Mononuclear cell (primary cell): ENCODE measurements at regions not wholly inside any gene's neighbourhood (a gene's known extent, or its start where the extent isn't known, plus 50 kb on each side); places are given as distances from the start of the nearest gene placed in this dataset.

ENCODE experiments used
- H3K27me3 ChIP-seq: 2 replicates; pipeline ENCODE4 v1.6.0; 2011; ENCODE audit warnings: low read length, control low read depth; ENCODE audit not compliant: insufficient read depth
- H3K4me1 ChIP-seq: 2 replicates; pipeline ENCODE4 v1.5.1; 2011; ENCODE audit warnings: mild to moderate bottlenecking, low read length, control low read depth; ENCODE audit not compliant: insufficient read depth
- H3K4me3 ChIP-seq: 2 replicates; pipeline ENCODE4 v1.5.1; 2011; ENCODE audit warnings: mild to moderate bottlenecking, low read length, moderate library complexity
- H3K9me3 ChIP-seq: 2 replicates; pipeline ENCODE4 v1.5.1; 2011; ENCODE audit warnings: low read depth, mild to moderate bottlenecking, control low read depth, low read length

DNA sequence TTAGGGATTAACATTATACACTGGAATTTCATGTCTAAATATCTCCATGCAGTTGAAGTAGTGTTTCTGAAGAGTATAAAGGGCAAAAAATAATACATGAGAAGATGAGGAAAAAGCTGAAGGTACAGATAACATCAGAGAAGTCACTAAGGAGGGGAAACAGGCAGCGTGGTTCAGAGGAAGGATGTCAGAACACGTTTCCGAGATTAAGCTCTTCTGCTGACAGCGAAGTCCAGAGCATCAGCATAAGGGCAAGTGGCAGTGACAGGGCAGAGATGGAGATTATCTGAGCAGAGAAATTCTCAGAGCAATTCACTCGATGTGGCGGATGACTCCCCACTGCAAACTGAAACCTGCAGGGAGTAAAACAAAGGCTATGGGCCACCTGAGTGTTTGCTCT, 443.2 kb upstream of the FRG1 start:
- Histone ChIP-seq H3K9me3 (no peaks in the 10 kb centered on the region), H3K4me1 (no peaks in the 10 kb centered on the region), H3K27me3 (no peaks in the 10 kb centered on the region), H3K4me3 (no peak overlapping the region)

DNA sequence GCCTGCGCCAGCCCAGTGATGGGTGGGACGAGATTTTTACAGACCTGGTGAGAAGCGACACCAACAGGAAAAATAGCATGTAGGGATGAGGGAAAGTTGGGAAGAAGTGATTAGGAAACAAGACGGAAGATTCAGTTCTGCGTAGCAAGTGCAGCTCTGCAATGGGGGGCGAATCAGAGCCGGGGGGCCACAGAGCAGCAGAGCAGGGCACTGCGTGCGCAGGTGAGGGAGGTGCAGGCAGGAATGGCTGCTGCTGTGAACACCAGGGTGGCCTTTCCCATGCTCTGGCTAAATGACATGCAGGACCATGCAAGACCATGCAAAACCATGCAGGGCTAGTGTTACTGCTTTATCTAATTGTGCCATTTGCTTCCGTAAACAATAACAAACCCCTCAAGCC, 442.7 kb upstream of the FRG1 start:
- no peaks in the 10 kb centered on the region for H3K27me3 ChIP-seq
- H3K4me1 ChIP-seq, result no peaks in the 10 kb centered on the region
- no peaks in the 10 kb centered on the region for H3K9me3 ChIP-seq
- no peak overlapping the region for H3K4me3 ChIP-seq

DNA sequence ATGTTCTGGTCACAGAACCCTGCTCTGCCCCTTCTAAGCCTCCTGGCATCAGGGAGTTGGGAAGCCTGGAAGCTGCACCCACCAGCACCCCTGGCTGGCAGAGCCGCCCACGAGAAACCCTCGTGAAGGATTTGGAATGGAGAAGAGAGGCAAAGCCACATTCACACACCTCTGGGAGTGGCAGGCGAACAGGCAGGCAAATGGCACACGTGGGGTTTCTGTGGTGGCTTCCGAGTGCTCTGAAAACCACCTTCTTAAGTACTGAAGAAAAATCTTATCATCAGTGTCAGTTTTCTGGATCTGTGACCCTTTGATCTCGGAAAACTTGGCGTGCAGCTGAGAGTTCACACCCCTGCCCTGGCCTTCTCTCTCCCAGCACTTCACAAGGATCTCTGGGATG, 442.2 kb upstream of the FRG1 start:
- no peaks in the 10 kb centered on the region for H3K27me3 ChIP-seq
- no peak overlapping the region for H3K4me3 ChIP-seq

GRCh38 chr4:189499696-189500095, 441.0 kb upstream of the FRG1 start:
- Histone ChIP-seq H3K4me3 (no peak overlapping the region), H3K27me3 (no peaks in the 10 kb centered on the region), H3K9me3 (no peaks in the 10 kb centered on the region), H3K4me1 (no peaks in the 10 kb centered on the region)

More for the DNA sequence above, 442.2 kb upstream of the FRG1 start:
- no peaks in the 10 kb centered on the region for H3K4me1 ChIP-seq
- no peaks in the 10 kb centered on the region for H3K9me3 ChIP-seq

- Histone ChIP-seq H3K4me1 (no peaks in the 10 kb centered on the region), H3K9me3 (no peaks in the 10 kb centered on the region), H3K27me3 (no peaks in the 10 kb centered on the region), H3K4me3 (no peak overlapping the region)
Observed at GRCh38 chr4:189500970-189501369, 439.7 kb upstream of the FRG1 start.

DNA sequence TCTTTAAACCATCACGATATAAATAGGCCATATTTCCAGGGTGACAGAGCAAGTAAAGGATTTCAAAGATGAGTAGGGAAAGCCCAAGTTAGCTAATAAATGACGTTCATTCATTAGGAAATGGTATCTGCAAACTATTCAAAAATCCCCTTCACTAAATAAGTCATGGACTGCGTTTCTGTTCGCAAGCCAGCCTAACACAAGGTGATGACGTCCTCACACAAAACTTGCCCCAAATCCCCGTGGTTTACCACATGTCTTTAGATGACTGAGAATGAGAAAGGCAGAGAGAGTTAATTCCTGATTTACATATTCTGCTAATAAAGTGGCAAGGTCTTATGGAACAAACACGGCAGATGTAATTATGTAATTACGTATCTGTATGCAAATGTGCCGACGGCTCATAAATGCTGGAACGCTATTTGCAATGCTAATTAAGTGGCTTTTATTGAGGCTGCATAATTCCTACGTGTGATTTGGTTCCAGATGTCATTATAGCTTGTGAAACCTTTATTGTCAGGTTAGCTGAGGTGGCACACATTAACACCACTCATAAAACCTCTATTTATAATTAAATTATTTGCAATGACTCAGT, 437.7 kb upstream of the FRG1 start:
- Histone ChIP-seq H3K9me3 (no peaks in the 10 kb centered on the region), H3K4me1 (no peaks in the 10 kb centered on the region), H3K4me3 (no peak overlapping the region), H3K27me3 (no peaks in the 10 kb centered on the region)

DNA sequence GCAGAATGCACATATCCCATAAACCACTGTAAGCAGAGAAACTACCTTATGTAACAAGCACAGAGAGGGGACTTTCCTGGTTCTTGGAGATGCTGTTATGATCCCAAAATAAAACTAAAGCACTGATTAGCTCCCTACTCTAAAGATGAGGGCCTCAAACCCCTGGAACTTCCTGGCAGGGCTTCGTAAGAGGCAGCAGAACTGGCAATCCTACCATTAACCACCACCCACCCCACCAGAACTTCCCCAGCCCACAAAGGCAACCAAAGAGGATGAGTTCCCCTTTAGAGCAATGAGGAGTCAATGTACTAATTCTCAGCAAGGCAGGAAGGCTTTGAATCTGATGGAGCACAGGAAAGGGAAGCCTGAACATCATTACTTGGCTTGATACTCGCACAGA, 436.5 kb upstream of the FRG1 start:
- Histone ChIP-seq H3K4me3 (no peak overlapping the region), H3K27me3 (no peaks in the 10 kb centered on the region), H3K4me1 (no peaks in the 10 kb centered on the region), H3K9me3 (no peaks in the 10 kb centered on the region)

DNA sequence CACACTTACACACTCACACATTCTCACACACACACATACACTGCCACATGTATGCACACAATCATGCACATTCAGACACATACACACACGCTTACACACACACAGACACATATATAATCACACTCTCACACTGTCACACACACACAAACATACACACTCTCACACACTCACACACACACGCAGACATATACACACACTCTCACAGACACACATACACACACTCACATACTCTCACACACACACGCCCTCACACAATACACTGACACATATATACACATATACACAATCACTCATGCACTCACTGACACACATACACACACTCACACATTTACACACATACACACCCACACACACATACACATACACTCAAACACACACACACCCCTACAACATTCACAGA, 435.3 kb upstream of the FRG1 start:
- H3K27me3 ChIP-seq, result no peaks in the 10 kb centered on the region
- H3K4me3 ChIP-seq, result no peak overlapping the region
- H3K4me1 ChIP-seq, result no peaks in the 10 kb centered on the region
- H3K9me3 ChIP-seq, result no peaks in the 10 kb centered on the region

- Histone ChIP-seq H3K9me3 (no peaks in the 10 kb centered on the region), H3K4me1 (no peaks in the 10 kb centered on the region), H3K4me3 (no peak overlapping the region), H3K27me3 (no peaks in the 10 kb centered on the region)
Observed at GRCh38 chr4:189506080-189506479, 434.6 kb upstream of the FRG1 start.

DNA sequence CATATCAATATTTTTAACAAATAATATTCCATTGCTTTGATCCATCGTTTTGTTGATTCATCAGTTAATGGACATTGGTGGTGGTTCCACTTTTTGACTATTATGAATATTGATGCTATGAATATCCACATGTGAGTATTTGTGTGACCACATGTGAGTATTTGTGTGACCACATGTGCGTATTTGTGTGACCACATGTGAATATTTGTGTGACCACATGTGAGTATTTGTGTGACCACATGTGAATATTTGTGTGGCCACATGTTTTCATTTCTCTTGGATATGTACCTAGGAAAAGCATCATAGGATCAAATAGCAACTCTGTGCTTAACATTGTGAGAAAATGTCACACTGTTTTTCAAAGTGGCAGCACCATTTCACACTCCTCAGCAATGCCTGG, 433.6 kb upstream of the FRG1 start:
- Histone ChIP-seq H3K4me3 (no peak overlapping the region), H3K4me1 (no peaks in the 10 kb centered on the region), H3K27me3 (no peaks in the 10 kb centered on the region), H3K9me3 (no peaks in the 10 kb centered on the region)

DNA sequence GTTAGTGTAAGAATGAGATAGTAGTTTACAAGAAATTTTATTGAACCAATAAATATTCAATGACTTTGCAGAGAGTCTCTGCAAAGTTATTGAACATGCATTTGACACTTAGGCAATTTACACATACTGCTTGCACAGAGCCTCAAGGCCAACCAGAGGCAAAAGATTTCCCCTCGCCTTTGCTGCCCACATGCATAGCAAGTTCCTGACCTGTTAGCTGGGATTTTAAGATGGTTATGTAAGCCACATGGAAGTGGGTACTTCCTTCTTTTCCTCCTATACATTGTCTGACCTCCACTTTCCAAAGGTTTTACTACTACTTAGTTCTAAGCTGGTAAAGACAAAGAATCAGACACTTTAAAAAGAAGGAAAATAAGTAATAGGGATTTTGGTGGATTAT, 430.1 kb upstream of the FRG1 start:
- Histone ChIP-seq H3K9me3 (no peaks in the 10 kb centered on the region), H3K4me3 (no peak overlapping the region), H3K4me1 (no peaks in the 10 kb centered on the region), H3K27me3 (no peaks in the 10 kb centered on the region)

DNA sequence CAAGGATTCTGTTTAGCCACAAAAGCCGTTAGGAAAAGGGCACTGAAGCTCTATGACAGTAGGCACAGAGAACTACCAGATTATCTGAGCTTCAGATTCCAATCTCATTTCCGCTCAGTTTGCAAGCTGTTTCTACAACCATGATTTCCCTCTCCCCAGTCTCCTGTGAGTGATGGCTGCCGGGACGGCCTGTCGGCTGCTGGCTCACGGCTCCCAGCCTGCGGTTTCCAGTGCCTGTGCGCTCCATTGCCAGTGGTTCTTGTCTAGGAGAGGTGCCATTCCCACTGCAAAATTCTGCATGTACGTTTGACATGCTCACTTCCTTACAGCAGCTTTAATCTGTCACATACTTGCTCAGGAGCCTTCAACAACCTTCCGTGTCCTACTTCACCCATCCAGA, 429.1 kb upstream of the FRG1 start:
- Histone ChIP-seq H3K9me3 (no peaks in the 10 kb centered on the region), H3K4me3 (no peak overlapping the region), H3K27me3 (no peaks in the 10 kb centered on the region), H3K4me1 (no peaks in the 10 kb centered on the region)

DNA sequence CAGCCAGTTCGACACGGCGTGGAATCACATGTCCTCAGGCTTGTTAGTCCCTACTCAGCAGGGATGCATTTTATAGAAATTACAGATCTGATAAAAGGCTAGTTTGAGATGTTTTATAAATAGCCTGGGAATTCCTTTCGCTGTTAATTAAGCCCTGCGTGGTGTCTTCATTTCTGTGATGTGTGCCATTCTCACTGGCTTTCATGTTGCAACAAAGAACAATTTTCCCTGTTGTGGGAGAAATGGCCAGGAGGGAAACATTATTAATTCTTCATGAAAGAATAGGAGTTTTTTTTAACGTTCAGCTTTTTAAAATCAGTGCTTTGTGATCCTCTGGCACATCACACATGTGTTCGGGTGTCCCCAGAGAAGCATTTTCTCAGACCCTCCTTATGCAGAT, 427.3 kb upstream of the FRG1 start:
- Histone ChIP-seq H3K4me1 (no peaks in the 10 kb centered on the region), H3K27me3 (no peaks in the 10 kb centered on the region), H3K9me3 (no peaks in the 10 kb centered on the region), H3K4me3 (no peak overlapping the region)

- no peak overlapping the region for H3K4me3 ChIP-seq
- H3K27me3 ChIP-seq, result no peaks in the 10 kb centered on the region
- H3K4me1 ChIP-seq, result no peaks in the 10 kb centered on the region
- H3K9me3 ChIP-seq, result no peaks in the 10 kb centered on the region
Observed at GRCh38 chr4:189514209-189514608, 426.5 kb upstream of the FRG1 start.

DNA sequence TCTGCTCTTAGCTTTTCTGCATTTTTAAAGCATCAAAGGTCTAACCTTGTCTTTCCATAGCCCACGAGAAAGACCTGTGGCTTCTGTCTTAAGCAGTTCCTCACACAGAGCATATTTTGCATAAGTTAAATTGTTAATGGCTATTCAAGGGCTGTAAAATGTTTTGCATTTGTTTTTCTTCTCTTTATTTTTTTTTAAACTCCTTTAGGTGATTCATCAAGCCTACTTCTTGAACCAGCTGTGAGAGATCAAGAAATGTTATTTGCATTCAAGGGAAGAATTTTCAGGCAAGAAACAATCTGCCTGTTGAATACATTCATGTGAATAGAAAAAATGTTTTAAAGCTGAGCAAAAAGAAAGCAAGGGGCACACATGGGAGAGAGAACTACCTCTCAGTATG, 423.8 kb upstream of the FRG1 start:
- H3K9me3 ChIP-seq, result no peaks in the 10 kb centered on the region
- no peaks in the 10 kb centered on the region for H3K27me3 ChIP-seq
- H3K4me1 ChIP-seq, result no peaks in the 10 kb centered on the region
- H3K4me3 ChIP-seq, result no peak overlapping the region

- Histone ChIP-seq H3K4me1 (no peaks in the 10 kb centered on the region), H3K27me3 (no peaks in the 10 kb centered on the region), H3K4me3 (no peak overlapping the region), H3K9me3 (no peaks in the 10 kb centered on the region)
Observed at GRCh38 chr4:189519186-189519585, 421.5 kb upstream of the FRG1 start.

DNA sequence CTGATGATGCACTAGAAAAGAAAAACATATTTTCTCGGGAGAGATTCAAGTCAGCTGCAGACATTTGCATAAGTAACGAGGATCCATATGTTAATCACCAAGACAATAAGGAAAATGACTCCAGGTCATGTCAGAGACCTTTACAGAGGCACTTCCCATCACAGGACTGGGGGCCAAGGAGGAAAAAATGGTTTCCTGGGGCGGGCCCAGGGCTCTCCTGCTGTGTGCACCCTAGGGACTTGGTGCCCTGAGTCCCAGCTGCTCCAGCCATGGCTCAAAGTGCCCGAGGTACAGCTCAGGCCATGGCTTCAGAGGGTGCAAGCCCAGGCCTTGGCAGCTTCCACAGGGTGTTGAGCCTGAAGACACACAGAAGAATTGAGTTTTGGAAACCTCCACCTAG, 415.4 kb upstream of the FRG1 start:
- Histone ChIP-seq H3K9me3 (no peaks in the 10 kb centered on the region), H3K4me1 (no peaks in the 10 kb centered on the region), H3K27me3 (no peaks in the 10 kb centered on the region), H3K4me3 (no peak overlapping the region)
